ELF-1 (cell line): ENCODE measurements at regions not wholly inside any gene's neighbourhood (a gene's known extent, or its start where the extent isn't known, plus 50 kb on each side); places are given as distances from the start of the nearest gene placed in this dataset.
"Not testable (repeated sequence)": the region's sequence is repeated elsewhere in the genome, so short reads cannot be mapped to it uniquely, and the experiment has no call there.

Source experiments
- DNase-seq: peaks from one replicate; pipeline ENCODE4 v3.0.0-alpha.2; 2016; ENCODE audit warnings: low read depth, low spot score

DNA sequence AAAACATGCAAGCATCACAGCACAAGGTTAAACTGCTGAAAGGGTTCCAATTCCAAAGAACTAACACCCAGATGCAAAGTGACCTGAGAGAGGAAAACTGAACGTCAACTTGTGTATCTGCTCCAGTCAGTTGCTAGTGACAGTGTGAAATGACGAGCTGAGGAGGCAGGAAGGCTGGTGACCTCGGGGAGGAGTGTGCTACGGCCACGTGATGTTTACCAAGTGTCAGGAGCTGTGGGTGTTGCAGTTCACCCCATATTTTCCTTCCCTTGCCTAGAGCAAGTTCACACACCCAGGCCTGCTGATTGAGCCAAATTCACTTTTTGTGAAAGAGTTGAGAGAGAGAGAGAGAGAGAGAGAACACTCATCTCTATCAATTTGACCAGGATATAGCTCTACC lies 231.6 kb upstream of the ANKH start:
- DNase-seq, result no peak

DNA sequence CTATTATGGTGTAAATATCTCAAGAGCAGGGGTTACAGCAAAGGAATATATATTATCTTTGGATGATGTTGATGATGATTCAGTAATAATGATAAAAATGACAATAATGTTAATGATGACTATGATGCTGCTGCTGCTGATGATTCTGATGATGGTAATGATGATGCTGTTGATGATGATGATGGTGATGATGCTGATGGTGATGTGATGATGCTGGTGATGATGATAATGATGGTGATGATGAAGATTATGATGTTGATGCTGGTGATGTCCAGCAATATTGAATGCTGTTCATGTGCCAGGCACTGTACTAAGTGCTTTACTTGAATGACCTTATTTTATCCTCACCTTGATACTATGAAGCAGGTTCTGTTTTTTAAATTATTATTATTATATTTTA lies 226.0 kb upstream of the ANKH start:
- no peak for DNase-seq

DNA sequence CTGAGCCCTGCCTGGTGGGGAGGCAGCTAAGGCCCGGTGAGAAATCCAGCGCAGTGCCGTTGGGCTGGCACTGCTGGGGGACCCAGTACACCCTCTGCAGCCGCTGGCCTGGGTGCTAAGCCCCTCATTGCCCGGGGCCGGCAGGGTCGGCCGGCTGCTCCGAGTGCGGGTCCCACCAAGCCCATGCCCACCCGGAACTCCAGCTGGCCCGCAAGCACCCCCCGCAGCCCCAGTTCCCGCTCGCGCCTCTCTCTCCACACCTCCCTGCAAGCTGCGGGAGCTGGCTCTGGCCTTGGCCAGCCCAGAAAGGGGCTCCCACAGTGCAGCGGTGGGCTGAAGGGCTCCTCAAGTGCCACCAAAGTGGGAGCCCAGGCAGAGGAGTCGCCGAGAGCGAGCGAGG lies 225.1 kb upstream of the ANKH start:
- not testable (repeated sequence) for DNase-seq

DNA sequence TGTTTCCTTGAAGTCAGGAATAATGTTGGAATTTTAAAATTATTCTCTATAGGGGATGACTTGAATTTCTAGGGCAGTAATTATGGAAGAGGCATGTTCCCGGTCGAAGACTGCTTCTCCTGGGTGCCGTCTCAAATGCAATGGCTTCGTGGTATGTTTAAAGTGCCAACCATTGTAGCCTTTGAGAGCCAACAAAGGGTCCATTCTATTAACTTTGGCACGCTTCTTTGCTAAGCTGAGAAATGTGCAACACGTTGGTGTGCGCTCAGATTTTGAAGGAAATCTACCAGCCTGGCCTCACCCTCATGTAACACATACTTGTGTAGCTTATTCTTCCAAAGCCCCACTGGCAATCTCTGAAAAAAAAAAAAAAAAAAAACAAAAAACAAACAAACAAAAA lies 221.2 kb upstream of the ANKH start:
- DNase-seq, result no peak

DNA sequence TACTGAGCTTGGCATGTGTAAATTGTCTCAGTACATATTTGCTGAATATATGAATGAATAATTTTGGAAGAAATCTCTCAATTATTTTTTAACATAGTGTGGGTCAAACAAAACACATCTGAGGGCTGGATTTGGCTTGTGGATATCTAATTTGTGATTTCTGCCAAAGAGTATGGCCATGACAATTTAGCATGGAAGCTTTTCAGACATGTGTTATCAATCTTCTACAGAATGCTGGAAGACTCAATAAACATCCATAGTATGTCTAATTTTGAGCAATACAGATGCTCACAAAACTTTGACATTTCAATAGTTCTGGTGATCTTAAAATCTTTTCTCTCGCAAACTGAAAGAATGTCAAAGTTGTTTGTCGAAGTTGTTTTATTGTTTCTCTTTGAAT lies 214.1 kb upstream of the ANKH start:
- no peak for DNase-seq

DNA sequence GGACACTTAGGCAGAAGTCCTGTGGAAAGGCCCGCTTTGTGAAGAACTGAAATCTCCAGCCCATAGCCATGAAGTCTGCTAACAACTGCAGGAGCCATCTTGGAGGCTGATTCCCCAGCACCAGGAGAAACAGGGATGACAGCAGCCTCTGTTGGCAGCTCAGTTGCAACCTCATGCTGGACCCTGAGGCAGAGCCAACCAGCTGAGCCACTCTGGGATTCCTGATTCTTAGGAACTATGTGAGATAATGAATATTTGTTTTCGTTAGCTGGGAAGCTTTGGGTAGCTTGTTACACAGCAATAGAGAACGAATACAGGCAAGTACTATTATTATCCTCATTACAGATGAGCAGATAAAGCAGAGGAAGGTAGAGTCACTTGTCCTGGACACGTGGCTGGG lies 210.5 kb upstream of the ANKH start:
- DNase-seq, result no peak

DNA sequence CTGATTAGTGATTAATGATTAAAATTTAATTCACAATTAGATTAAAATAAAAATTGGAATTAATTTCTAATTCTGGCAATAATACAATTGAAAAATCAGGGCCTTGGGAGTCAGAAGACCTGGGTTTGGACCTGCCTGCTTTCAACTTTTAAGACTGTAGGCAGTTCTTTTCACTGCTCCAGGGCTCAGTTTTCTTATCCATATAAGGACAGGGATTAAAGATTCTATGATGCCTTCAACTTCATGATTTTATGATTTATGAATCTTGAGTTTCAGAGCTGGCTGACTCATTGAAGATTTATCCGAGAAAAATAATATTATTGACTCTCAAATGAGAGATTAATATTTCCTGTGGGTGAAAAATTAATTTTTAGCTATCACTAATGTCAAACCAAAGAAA lies 208.6 kb upstream of the ANKH start:
- DNase-seq, result no peak

DNA sequence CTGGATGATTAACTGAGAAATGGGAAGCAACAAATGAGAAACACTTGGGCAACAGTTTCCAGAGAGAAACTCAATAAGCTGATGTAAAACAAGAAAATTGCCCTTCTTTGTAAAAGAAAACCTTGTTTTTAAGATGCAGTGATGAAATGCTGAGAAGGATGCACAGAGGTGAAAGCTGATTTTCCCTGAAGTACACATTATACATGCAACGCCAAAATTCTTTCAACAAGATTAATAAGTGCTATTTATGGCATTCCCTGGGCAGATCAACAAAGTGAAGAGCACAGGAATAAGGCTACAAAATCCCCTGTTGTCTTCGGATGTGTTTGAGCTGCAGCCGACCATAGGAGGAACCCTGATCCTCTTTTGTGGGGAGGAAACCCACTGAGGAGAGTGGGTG lies 208.0 kb upstream of the ANKH start:
- DNase-seq, result no peak

DNA sequence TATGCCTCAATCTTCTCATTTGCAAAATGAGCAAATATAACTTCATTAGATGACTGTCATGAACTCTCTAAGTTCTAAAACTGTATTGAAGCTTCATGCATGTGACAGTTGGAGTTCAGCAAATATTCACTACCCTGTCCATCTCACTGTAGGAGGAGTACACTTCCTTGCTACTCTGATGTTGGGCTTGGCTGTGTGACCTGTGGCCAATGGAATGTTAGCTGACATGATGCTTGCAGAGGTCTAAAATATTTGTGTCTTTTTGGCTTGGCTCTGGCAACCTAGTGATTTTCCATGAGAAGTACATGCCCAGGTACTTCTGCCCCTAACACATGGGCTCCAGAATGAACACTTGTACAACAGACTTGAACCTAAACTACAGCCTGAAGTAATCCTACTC lies 203.1 kb upstream of the ANKH start:
- DNase-seq, result no peak

DNA sequence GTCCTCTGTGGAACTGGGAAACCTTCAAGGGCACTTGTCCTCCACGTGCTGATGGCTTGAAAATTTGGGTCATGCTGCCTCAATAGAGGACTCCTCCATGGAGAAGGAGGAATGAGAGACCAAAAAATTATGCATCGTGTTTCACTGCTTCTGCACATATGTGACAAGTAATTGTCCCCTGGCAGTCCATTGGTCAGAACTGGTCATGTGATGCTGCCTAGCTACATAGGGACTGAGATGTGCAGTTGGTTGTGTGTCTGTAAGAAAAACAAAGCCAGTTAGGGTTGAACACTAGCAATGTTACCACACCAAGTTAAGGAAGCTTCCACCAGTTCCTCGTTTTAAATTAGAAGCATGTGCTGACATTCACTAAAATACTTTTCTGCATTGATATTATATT lies 201.9 kb upstream of the ANKH start:
- no peak for DNase-seq

DNA sequence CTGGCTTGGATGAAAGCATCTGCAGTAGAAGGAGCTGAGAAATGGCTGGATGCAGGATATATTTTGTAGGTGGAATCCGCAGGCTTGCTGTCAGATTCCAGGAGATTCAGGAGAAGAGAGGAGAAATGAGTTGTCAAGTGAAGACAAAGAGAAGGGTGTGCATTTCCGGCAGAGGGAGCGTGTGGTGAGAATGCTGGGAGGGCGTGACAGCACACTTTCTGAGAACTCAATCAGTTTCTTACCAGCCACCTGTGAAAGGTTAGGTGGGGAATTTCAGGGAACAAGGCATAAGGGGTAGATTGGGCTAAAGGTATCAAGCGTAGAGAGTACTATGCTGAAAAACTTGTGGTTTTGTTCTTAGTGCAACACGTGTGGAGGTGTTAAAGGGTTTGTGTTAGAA lies 199.3 kb upstream of the ANKH start:
- DNase-seq, result no peak

DNA sequence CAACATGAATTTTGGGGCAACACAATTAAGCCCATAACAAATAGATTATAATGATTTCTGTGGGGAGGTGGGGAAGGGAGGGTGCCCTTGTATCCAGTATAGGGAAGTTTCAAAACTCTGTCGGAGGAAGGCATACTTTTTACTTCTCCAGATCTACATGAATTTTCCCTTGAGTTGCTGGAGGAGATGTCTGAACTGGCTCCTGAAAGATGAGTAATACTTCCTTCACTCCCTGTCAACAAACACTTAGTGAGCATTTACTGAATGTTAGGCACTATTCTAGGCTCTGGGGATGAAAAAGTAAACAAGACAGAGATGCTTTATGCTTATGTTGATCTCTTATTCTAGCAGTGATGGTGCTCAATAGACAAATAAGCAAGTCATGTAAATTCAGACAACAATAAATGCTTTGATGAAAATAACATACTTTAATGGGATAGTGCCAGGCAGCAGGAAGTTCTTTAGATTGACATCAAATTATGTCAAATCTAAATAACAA lies 197.9 kb upstream of the ANKH start:
- no peak for DNase-seq

DNA sequence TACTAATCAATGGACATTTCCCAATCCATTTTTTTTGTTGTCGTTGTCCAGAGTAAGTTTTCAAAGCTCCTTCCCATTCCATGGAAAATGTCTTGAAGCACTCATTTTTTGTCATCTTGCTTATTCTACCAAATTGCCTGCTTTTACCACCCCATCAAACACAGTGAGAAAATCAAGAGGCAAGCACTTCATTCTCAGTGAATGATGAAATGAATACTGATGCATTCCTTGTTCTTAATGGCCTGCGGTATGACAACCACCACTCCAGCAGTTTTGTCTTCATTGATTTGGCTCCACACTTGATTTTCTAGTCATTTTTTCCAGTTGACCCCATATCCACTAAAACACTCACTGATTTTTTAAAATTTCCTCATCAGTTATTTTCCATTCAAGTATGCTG lies 193.5 kb upstream of the ANKH start:
- DNase-seq, result no peak

DNA sequence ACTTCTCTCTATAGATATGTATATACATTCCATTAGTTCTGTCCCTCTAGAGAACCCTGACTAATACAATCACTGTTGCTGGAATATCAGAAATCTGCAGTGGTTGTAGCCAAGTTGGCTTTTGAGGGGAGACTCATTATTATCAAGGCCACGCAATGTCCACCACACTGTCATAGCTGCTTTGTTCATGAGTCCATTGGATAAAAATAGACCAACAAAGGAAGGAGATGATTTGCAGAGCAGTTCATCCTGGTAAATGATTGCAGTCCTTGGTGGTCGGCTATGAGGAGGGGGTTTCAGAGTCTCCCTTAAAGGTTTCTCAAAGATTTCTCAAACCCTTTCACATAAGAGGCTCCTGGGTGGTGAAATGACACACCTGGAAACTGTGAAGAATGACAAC lies 192.8 kb upstream of the ANKH start:
- DNase-seq, result no peak

DNA sequence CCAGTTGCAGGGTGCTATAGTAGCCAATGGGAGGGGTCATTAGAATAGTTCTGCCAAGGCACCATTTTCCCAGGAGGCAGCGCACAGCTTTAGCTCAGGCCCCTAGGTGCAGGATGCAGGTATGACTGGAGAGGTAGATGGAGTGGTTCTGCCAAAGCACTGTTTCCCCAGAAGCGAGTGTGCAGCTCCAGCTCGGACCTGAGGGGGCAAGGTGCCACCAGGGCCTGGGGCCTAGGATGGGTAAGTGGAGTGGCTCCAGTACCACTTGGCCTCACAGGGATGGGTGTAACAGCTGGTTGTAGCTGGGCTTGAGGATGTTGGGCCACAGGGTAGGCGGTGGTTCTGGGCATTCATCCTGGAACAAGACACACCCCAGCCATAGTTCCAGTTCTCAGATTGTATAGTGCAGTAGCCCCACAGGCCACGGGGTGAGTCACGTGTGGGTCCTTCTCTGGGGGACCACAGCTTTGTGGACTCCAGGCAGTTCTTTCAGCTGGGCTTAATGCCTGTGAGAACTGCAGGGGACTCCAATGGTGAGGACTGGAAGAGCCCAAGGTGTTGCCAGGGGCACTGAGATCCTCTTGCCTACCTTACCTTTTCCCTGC lies 185.5 kb upstream of the ANKH start:
- DNase-seq, result no peak

DNA sequence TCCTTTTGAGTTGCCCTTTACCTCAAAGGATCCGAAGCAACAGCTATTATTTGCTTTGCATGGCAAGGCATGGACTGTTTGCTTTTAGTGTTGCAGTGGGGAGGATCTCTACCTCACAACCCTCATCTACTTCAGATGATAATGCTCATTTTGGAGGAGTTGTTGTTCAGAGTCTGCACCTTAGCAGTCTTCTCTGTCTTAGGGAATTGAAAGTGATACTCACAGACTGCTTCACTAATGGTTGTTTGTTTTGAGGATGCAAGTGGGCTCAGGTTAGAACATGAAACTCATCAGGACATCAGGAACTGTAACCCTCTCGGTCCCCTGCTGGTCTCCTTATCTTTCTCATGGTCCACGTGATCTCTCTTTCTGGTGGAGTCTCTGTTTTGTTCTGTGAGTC lies 172.9 kb upstream of the ANKH start:
- DNase-seq, result no peak

DNA sequence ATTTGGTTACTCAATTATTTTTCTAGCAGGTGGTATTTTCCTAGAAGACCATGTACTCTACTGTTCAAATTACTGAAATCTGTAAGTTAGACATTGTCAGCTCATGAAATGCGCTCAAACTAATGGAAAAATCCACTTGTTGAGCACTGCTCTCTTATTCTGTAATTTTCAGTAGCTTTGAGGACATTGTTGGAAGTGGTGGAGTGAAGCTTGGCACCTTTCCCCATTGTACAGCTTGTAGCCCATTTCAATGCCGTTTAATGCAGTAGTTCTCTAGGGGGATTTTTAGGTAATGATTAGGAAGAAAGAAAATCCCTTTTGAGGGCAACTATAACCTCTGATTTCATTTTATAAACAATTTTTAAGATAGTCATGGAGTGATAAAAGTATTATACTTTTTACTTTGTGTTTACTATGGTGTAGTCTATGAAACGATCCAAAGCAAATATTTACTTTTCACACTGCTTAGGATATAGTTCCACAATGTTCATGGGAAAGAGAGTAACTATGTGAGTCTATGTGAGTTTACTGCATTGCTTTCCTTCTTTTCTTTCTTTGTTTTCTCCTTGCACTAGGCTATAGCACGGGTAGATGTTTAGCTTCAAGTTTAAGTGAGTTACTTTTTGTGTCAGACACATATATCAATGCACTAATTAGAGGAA lies 165.8 kb upstream of the ANKH start:
- no peak for DNase-seq

DNA sequence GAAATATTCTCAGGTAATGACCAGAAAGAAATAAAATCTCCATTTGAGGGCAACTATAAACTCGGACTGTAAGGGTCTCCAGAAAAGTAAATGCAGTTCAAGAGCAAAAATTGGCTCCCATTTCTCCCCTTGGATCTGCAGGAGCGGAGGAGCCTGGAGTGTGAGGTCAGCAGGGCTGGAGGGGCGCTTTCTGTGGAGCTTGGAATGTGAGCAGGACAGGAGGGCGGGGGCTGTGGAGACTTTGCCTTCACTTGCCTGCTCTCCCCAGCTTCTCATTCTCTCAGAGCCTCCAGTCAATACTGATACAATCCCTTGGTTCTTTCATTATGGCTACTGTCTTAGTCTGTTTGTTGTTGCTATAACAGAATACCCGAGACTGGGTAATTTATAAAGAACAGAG lies 162.8 kb upstream of the ANKH start:
- peak; percentile 49 for DNase-seq

DNA sequence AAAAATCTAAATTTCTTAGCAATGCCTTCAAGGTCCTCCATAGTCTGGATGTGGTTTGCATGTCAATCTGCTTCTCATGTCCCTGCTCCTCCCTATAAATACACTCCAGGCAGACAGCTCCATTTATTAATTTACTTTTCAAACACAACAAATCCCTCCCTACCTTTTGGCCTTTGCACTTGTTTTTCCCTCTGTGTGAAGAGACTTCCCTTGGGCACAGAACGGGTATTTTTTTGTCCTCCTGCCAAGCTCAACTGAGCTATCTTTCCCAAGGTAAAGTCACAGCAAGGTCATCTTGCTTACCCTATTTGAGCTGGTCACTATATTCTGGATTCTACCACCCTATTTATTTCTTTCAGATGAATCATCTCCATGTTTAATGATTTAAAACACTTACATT lies 159.6 kb upstream of the ANKH start:
- no peak for DNase-seq

DNA sequence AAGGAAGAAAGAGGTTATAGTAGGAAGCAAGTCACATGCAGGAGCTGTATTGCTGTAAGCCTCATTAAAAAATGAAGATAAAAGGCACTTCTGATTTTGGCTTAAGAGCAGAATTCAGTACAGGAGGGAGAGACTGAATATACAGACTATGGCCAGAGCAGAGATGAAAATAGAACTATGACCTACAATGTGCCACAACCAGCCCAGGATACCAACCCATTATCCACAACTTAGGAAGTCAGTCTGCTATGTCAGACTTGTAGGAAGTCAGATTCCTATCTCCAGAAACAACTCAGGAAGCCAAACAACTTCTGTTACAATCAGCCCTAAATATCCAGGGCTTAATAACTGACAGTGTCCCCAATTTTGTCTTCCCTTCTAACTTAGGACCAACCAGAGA lies 156.2 kb upstream of the ANKH start:
- DNase-seq, result no peak

DNA sequence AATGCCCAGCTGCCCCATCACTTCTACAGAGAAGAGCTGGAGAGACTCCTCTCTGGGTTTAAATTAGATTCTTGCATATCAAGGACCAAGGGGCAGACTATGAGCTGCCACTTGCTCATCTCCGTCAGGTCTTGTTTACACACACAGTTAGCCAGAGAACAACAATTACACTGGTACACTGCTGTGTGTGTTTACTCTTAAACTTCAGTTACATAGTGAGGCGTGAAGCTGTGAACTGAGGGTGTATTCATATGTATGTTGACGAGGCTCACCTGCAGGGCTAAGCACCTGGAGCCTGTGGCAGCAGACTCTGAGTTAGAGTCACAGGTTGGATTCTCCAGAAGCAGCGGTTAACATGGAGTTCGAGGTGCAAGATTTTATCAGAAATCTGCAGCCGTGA lies 155.4 kb upstream of the ANKH start:
- DNase-seq, result peak; percentile 28

DNA sequence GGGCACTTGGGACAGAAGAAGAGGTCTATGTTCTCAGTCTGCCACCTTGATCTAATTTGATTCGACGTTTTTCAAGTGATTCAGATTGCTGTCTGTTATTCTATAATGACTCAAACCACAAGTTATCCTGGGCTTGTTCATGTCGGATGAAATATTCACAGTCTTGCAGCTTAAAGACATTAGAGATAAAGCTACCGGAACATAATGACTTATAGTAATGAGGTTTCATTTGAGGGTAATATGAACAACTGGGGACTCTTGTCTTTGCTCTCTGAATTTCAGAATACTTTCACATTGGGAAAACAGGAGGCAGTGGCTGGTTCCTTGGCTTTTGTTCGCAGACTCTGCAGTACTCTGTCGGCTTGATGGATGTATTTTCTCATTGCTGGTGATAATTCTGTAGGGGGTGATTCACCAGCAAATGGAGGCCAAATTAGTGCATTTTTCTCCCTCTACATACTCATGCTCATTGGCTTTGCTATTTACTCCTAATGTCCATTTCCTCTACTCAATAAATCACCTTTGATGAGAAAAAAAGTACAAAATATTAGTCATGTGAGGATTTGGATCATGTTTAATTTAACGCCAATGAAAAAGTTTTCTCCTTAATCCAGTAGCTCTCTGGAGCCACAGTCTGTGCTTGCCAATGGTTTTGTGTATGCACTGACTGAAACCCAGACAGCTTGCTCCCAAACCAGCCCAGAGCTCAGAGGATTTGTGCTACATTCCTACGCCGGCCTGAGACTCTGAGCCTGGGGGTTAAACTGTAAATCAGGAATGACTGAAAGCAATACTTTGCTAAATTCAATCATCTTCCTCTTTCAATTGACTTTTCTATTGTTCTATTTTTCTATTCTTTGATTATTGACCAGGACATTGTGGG lies 154.7 kb upstream of the ANKH start:
- peak; percentile 39 for DNase-seq

DNA sequence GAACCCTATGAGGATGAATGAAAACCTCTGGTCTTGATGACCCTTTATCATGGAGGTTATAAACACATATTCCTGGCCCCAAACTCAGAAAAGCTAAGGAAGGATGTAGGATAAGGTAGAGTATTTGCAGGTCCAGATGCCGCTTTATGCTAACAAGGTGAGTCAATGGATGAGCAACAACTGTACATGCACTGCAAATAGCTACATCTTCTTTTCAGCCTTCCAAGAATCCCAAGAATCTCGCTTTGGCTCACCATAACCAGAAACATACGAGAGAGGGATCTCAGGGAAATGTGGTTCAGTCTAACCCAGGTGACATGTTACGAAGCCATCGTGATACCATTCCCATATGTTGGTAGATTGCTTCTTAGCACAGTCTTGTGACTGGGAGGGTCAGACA lies 152.3 kb upstream of the ANKH start:
- DNase-seq, result no peak
